GM21737 (cell line): ENCODE measurements at regions not wholly inside any gene's neighbourhood (a gene's known extent, or its start where the extent isn't known, plus 50 kb on each side); places are given as distances from the start of the nearest gene placed in this dataset.

Experiments
- ATAC-seq: cut with Tn5 transposase; IDR thresholded peaks from one replicate; pipeline ENCODE4 v1.9.1; 2021; ENCODE audit warnings: mild to moderate bottlenecking, moderate library complexity; ENCODE audit not compliant: unreplicated experiment

DNA sequence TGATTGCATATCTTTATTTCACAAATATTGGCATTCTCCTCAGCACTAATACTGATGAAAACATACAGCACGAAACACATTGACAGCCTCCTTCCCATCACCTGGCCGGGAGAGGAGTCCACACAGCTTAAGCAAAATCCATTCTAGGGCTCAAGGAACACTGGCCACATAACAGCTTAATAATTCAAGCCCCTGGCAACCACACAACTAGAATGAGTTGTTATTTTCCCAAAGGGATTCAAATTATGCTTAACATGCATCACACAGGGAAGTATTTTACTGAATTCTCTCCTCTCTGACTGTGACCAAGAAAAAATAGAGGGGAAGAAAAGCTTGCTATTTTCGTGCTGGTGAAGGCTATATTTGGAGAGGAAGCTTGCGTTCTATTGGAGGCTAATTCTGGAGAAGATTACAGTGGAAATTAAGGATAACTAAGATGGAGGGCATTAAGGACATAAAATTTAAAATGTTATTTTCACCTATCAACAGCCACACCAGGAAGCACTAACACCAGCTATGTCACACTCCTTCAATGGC lies 198.5 kb downstream of the ADGRG6 start:
- ATAC-seq, result no peak

DNA sequence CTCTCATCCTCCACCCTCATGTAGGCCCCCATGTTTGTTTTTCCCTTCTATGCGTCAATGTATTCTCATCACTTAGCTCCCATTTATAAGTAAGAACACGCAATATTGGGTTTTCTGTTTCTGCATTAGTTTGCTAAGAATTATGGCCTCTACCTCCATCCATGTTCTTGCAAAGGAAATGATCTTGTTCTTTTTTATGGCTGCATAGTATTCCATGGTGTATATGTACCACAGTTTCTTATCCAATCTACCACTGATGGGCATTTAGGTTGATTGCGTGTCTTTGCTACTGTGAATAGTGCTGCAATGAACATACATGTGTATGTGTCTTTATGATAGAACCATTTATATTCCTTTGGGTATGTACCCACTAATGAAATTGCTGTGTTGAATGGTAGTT lies 200.0 kb downstream of the ADGRG6 start:
- no peak for ATAC-seq

DNA sequence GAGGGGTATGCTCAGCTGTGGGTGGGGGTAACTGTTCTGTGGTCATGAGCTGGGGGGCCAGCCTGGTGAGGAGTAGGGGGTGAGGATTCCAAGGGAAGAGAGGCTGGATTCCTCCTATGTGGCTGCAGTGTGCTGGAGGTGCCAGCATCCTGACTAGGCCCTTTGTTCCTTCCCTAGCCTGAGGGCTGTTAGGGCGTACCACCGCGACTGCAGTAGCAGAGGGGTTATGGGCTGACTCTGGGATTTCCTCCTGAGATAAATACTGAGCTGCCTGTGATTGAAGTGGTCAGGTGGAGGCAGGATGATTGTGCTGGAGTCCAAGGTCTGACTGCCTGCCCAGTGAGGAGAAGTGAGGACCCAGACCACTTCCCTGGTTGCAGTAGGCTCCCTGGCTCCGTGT lies 205.3 kb downstream of the ADGRG6 start:
- ATAC-seq, result no peak

DNA sequence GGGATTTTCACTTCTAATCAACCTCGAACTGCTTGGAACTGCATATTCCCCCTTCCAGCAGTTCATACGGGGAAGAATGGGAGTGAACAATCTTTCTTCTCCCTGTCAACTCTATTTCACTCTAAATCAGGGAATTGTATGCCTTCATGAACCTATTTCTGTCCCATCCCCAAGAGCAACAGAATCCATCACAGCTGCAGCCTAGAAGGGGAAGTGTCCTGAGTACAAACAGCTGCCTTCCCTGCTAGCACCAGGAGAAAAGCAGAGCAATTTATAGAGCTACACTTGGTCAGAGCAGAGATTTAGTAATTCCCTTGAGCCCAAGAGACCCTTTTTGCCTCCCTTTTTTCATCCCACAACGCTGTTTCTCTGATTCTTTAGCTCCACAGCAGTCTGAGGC lies 208.4 kb downstream of the ADGRG6 start:
- ATAC-seq, result no peak

DNA sequence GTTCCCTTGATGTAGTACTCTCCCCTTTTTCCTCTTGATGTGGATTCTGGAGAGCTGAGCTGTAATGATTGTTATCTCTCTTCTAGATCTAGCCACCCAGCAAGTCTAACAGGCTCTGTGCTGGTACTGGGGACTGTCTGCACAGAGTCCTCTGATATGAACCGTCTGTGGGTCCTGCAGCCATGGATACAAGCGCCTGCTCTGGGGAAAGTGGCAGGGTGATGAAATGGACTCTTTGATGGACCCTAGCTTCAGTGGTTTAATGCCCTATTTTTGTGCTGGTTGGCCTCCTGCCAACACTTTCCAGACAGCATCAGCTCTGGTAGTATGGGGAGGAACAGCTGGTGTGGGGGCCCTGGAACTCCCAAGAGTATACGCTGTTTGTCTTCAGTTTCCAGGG lies 216.3 kb downstream of the ADGRG6 start:
- ATAC-seq, result no peak

DNA sequence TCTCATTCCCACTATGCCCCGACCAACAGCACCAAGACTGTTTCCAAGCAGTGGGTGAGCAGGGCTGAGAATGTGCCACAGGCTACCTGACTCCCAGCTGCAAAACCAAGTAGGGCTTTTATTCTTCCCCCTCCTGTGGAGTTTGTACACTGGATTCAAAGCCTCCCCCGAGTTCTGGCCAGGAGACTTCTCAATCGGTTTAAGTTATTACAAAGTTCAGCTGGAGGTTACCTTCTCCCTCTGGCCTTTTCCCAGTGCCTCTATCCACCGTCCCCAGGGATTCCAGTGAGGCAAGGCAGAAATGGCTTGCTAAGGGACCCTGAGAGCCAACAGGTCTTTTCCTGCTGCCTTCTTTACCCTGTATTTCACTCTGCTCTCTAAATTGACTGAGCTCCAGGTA lies 217.0 kb downstream of the ADGRG6 start:
- ATAC-seq, result no peak

DNA sequence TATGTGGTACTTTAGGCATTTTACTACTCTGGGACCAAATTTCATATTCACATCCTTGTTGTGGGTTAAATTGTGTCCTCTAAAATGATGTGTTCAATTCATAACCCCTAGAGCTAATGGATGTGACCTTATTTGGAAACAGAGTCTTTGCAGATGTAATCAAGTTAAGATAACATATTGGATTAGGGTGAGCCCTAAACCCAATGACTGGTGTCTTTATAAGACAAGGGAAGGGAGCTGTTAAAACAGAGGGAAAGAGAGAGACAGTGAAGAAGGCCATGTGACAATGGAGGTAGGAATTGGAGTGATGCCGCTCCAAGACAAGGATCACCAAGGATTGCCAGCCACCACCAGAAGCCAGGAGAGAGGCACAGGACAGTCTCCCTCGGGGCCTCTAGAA lies 220.0 kb downstream of the ADGRG6 start:
- no peak for ATAC-seq

DNA sequence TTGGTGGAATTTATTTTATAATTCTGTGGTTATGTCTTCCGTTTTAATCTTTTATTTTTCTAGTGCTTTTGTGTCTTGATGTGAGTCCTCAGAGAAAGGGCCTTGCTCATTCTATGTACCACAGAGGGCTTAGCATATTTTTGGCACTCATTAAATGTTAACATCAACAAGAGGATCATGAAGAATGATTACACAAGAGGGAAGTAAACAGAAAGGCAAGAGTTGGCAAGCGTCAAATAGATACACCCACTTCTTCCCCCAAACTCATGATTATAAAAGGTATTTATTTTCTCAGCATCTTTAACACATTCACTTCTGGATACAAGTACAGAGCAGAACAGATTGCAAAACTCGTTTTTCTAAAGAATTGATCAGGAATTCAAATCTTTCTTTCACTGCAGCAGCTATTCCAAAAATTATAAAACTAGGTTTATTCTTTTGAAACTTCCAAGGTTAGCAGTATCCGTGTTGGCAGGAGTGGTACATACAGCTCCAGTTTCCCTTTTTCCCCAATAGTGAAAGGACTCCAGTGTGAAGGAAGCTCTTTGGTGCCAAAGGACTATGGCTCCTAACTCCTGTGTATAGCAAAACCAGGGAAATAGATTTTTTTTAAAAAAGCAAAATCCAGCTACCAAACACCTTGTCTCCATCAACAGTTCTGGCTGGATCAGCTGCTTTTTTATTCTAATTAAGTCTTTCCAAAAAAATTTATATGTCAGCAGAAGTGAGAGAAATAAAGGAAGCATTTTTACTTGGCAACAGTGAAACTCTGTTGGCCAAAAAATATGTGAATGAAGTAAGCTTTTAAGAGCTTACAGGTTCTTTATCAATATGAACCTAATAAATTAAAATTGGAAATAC lies 221.9 kb downstream of the ADGRG6 start:
- ATAC-seq, result no peak

DNA sequence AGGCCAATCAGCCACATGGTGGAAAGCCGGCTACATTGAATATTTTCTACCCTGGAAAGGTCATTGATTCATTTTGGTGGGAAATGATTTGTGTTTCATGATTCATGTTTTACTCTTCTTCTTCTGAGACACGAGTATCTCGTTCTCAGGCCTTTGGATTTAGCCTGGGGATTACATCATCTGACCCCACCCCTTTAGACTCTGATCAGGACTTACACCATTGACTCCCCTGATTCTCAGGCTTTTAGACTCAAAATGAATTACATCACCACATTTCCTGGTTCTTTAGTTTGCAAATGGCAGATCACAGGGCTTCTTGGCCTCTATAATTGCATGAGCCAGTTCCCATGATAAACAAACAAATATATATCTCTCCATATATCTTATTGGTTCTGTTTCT lies 228.8 kb downstream of the ADGRG6 start:
- ATAC-seq, result no peak

DNA sequence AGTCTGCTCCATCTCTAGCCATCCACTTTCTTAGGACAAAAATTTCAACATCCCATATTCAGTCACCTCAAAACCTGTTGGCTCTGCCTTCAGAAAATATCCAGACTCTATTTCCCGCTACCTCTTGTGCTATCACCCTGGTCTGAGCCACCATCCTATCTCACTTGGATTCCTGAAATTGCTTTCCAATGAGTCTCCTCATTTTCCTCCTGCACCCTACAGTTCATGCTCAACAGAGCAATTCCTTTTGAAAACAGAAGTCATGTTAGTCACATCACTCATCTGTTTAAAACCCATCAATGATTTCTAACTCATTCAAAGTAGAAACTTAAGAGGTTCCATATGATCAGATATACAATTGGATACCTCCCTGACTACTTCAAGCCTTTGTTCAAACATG lies 229.9 kb downstream of the ADGRG6 start:
- no peak for ATAC-seq

DNA sequence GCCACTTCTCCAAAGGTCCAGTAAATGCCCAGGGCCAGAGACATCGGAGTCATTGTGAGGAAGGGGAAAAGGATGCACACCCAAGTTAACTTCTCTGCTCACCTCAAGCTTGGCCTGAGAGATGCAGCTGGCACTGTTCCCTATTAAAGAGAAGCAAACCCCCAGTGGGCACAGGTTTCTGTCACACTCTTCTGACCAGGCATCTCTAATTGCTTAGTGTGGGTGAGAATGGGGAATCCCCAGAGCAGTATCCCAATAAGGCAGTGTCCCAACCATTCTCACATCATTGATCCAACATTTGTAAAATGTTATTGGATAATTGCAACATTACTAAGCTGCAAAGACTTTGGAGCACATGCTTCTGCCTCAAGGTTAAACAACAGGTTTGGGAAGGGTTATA lies 232.3 kb downstream of the ADGRG6 start:
- ATAC-seq, result no peak

DNA sequence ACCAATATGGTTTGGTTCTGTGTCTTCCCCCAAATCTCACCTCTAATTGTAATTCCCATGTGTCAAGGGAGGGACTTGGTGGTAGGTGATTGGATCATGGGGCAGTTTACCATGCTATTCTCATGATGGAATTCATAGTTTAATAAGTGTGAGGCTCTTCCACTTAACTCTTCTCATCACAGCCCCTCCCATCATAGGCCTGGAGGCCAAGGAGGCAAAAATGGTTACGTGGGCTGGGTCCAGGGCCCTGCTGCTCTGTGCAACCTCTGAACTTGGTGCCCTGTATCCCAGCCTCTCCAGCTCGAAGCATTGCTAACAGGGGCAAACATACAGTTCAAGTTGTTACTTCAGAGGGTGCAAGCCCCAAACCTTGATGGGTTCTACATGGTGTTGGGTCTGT lies 232.7 kb downstream of the ADGRG6 start:
- no peak for ATAC-seq

DNA sequence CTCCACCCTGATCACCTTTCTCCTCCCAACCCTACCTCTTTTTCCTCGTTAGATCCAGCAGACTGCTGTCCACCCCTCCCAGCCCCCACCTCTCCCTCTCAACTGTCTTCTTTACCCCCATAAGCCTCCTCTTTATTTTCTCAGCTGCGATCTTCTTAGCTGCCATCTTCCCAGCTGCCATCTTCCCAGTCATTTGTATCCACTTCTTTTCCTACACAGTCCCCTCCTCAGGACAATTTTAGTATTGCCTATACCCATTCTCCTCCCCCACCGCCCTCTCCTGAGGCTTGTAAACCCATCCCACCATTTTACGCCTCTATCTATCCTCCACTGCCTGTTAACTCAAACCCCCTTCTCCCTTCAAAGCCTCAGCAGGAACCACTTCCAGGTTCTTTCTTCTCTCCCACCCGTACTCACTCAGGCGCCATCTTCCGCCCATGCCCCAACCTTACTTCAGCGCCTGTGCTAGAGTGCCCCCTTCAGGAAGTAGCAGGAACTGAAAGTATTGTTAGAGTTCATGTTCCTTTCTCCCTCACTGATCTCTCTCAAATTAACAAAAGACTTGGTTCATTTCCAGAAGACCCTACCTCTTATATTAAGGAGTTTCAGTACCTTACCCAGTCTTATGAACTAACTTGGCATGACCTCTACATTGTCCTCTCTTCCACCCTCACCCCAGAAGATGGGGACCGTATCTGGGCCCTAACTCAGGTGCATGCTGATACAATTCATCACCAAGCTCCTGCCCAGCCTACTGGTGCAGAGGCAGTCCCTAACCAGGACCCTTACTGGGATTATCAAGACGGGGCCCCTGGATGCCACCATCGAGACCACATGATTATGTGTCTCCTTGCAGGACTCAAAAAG lies 236.0 kb downstream of the ADGRG6 start:
- ATAC-seq, result no peak

DNA sequence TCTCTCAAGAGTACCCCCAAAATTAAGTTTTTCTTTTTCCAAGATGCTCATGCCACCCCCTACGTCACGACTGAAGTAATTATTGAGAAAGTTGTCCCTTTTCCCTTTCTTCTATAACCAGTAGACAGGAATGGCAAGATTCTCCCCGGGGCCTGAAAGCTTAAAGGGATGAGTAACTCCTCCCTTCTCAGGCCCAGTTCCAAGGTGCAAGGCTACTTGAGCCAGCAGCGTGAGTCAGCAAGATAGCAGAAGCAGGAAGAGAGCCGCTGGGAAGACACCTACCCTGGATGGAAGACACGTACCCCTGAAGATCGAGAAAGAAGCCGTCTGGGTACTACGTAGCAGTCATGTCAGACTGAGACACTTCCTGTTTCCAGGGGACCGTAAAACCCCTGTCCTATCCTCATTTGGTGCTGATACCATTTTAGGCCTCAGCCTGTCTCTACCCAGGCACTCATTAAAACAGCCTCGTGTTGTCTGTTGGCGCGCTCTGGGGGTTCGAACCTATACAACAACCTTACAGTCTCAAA lies 241.0 kb downstream of the ADGRG6 start:
- ATAC-seq, result no peak

DNA sequence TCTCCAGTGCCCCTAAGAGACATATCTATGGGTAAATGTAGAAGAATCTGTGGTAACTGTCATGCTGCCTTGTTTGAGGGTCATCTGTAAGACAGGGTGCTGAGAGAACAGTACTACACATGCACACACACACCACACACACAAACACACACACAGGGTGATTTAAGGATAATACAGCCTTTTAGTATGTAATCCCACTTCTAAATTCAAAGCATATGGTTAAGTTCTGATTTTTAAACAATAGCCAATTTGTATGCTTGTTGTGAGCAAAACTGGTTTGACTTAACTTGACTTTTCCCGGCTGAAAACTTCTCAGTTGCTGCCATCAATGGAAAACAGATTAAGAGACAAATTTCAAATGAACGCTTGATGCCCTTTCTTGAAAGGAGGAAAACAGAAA lies 241.8 kb downstream of the ADGRG6 start:
- no peak for ATAC-seq

DNA sequence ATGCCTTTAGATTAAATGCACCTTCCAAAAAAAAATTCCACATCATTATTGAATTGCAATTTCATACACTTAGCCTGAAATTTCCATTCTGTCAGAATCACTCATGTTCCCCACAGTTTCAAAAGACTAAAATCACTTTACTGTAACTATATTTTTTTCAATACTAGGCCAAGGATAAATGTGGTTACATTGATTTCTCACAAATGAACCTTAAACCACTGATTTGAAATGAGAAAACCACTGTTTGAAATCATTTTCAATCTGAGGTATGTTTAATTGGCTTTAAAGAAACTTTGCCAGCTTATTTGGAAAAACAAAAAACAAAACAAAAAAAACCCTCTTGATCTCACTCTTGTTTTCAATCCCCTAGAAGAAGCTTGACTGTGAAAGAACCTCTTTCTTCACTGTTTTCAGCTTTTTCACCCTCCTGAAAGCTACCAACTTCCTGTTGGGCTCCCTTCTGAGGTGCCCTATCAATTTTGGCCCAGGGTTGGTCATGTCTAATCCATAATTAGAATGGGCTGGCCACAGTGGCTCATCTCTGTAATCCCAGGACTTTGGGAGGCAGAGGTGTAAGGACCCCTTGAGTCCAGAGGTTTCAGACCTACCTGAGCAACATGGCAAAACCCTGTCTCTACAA lies 242.5 kb downstream of the ADGRG6 start:
- no peak for ATAC-seq

DNA sequence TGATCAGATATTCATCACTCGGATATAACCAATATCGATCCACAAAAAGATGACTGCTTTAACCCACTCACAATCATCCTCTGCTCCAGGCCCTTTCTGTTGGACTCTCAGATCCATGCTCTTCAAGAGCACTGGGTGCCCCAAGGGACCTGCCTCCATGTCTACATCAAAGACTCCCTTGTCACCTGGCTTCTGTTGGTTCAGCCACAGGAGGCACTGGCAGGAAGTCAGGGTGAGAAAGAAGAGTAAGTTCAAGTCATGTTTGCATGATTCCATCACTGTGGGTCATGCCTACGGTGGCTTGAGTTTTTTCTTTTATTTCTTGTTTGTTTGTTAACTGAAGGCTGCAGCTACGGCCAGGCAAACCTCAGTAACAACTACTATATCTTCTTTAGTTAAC lies 243.3 kb downstream of the ADGRG6 start:
- ATAC-seq, result no peak

DNA sequence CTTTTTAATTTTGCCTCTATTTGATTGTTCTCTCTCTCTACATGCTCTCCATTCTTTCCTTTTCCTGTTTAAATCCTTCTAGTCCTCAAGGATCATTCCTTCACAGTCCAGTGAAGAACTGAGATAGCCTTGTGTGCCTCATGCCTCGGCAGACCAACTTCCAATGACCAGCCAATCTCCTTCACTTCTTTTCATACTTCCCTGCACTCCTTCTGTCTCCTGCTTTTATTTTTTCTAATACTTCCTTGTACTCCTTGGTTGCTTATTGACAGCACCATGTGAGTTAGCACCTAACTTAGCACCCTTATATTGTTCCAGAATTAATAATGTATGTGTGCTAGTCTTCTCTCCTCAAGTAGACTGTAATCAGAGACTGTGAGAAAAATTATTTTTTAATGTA lies 246.8 kb downstream of the ADGRG6 start:
- ATAC-seq, result no peak

DNA sequence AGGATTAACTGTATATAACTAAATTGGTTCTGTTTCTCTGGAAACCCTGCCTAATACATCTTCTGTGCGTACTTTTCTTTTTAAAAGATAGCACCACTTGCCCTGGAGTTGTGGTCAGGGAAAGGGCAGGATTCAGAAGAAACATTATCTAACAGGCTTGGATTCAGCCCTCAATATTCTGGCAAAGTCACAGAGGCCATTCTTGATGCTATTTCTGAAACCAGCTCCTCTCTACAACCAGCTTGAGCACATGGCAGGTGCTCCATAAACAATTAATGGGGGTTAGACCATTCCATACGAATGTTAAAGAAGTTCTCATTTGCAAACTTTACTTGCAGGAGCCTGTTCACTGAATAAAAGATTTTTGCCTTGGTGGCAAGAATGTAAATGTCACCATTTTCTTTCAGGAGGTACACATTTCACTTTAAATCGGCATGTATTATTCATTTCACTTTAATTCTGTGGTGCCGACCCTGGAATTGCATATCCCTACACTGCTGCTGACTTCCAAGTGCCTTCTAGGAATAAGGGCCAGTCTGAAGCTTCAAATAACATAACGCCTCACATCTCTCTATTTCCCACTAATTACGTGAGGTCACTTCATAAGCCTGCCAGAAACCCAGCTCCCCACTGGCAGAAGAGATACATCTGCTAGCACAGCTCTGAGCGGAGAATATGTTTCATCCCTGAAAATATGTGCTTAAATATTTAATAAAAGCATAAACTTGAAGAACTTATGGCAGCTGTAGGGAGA lies 248.7 kb downstream of the ADGRG6 start:
- no peak for ATAC-seq

DNA sequence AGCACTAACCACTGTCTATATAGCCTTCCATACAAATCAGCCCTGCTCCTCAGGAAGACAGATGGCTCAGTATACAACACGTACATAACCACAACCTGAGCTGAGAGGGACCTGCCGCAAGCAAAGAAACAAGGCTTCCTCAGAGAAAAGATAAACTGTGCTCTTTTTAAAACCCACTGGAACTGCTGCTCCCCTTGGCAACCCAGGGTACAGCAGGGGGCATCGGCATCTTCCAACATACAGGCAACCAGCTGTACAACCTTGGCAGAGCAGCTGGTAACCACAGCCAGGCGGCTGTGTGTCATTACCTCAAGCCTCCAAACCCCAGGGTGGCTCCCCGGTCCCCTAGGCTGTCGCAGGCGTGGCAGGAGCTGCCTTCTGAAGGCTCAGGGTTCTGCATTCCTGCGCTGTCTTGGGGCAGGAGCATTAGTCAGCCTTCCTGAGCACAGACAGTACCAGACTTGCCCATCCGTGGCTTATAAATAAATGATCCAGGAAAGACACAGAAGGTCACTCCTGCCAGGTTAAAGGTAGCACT lies 249.5 kb downstream of the ADGRG6 start:
- no peak for ATAC-seq
